CD4-positive, alpha-beta memory T cell (primary cell): ENCODE measurements at regions not wholly inside any gene's neighbourhood (a gene's known extent, or its start where the extent isn't known, plus 50 kb on each side); places are given as distances from the start of the nearest gene placed in this dataset.

ENCODE experiments used
- CTCF ChIA-PET: fragments of 350-600 bp; sonication (Branson Sonifier 250); formaldehyde crosslinking; loops from one replicate; lab custom pipeline; 2021; ENCODE audit warnings: inconsistent platforms; ENCODE audit not compliant: partially characterized antibody; lab: Charles Lee
- POLR2A ChIA-PET: fragments of 350-600 bp; sonication (Branson Sonifier 250); formaldehyde crosslinking; loops from one replicate; lab custom pipeline; 2021; ENCODE audit not compliant: partially characterized antibody; lab: Charles Lee
- DNase-seq, 5 donors: peaks; one replicate each; pipeline versions ENCODE4 v3.0.0 to v3.0.0-alpha.2; 2020 to 2022; ENCODE audit warnings: mixed read lengths in 1 of 5
- H3K27ac ChIP-seq: one replicate; pipeline ENCODE4 v1.7.0; 2013; ENCODE audit warnings: low read depth, low read length
- H3K27me3 ChIP-seq: 2 replicates; pipeline ENCODE4 v1.7.0; 2013; ENCODE audit warnings: mild to moderate bottlenecking, low read length, moderate library complexity; ENCODE audit not compliant: insufficient read depth
- H3K36me3 ChIP-seq: 2 replicates; pipeline ENCODE4 v1.7.0; 2013; ENCODE audit warnings: mild to moderate bottlenecking, low read length, moderate library complexity; ENCODE audit not compliant: insufficient read depth
- H3K4me1 ChIP-seq: 2 replicates; pipeline ENCODE4 v1.7.0; 2013; ENCODE audit warnings: mild to moderate bottlenecking, low read length, moderate library complexity; ENCODE audit not compliant: insufficient read depth
- H3K4me3 ChIP-seq, 2 donors: one replicate each; pipeline ENCODE4 v1.7.0; 2013; ENCODE audit warnings: low read length in 2 of 2, mild to moderate bottlenecking in 1 of 2
- H3K9me3 ChIP-seq, 2 donors: one replicate each; pipeline ENCODE4 v1.7.0; 2013; ENCODE audit warnings: low read length in 2 of 2, control low read depth in 1 of 2; ENCODE audit not compliant: control insufficient read depth in 1 of 2
- H3K27ac Mint-ChIP-seq, 7 donors: one replicate each; pipeline ENCODE4 v1.8.0; 2020 to 2021; ENCODE audit warnings: mixed read lengths in 7 of 7, mild to moderate bottlenecking in 6 of 7, inconsistent platforms in 3 of 7, moderate library complexity in 3 of 7
- H3K27me3 Mint-ChIP-seq, 2 donors: one replicate each; pipeline ENCODE4 v1.8.0; 2020 to 2021; ENCODE audit warnings: mixed read lengths in 2 of 2
- H3K36me3 Mint-ChIP-seq, 2 donors: one replicate each; pipeline ENCODE4 v1.8.0; 2020 to 2021; ENCODE audit warnings: mixed read lengths in 2 of 2, inconsistent platforms in 1 of 2, mild to moderate bottlenecking in 1 of 2
- H3K4me1 Mint-ChIP-seq, 4 donors: one replicate each; pipeline ENCODE4 v1.8.0; 2020 to 2021; ENCODE audit warnings: mixed read lengths in 4 of 4, mild to moderate bottlenecking in 1 of 4
- H3K4me3 Mint-ChIP-seq, 8 donors: one replicate each; pipeline ENCODE4 v1.8.0; 2020 to 2021; ENCODE audit warnings: mixed read lengths in 8 of 8, mild to moderate bottlenecking in 7 of 8, moderate library complexity in 6 of 8, inconsistent platforms in 3 of 8
- H3K9me3 Mint-ChIP-seq, 8 donors: one replicate each; pipeline ENCODE4 v1.8.0; 2020 to 2021; ENCODE audit warnings: mixed read lengths in 8 of 8, mild to moderate bottlenecking in 5 of 8, inconsistent platforms in 3 of 8, moderate library complexity in 1 of 8
- intact Hi-C: fragments of 100-400 bp; cut with micrococcal nuclease; formaldehyde crosslinking; loops from one replicate; pipeline ENCODE4 v1.15.1; 2023

GRCh38 chr3:187955587-187955952, 198.4 kb upstream of the LPP start:
- ChIA-PET POLR2A (interaction anchor here (1.7 kb wide), 1 partner anchor 46 kb away, joined by 3 read pairs; no protein-coding TSS in a partner anchor), CTCF (interaction anchor here (1.3 kb wide), 1 partner anchor 215 kb away, joined by 3 read pairs; no protein-coding TSS in a partner anchor)
- Mint-ChIP-seq H3K27me3 (no peaks in the 10 kb centered on the region), H3K27ac (peak overlapping the region in 2 of 7 donors; percentile 6 to 21), H3K4me1 (peaks cover 23 to 59% (median 33%) of the 10 kb centered on the region in 4 donors), H3K9me3 (no peaks in the 10 kb centered on the region), H3K36me3 (no peaks in the 10 kb centered on the region), H3K4me3 (no peak overlapping the region)
- DNase-seq: no peak
- H3K27ac ChIP-seq: no peak overlapping the region
- H3K4me1 ChIP-seq: peaks cover 35% of the 10 kb centered on the region
- H3K27me3 ChIP-seq: no peaks in the 10 kb centered on the region
- intact Hi-C loops: loop anchor here (5.0 kb wide), 1 partner anchor 208 kb away; the partner anchor contains the start of gene BCL6
- no peaks in the 10 kb centered on the region for H3K36me3 ChIP-seq
- no peaks in the 10 kb centered on the region for H3K9me3 ChIP-seq
- H3K4me3 ChIP-seq: no peak overlapping the region

- Histone ChIP-seq H3K27ac (no peak overlapping the region), H3K36me3 (no peaks in the 10 kb centered on the region), H3K9me3 (no peaks in the 10 kb centered on the region), H3K4me3 (no peak overlapping the region), H3K27me3 (no peaks in the 10 kb centered on the region), H3K4me1 (peaks cover 35% of the 10 kb centered on the region)
- H3K27me3 Mint-ChIP-seq: no peaks in the 10 kb centered on the region
- no peaks in the 10 kb centered on the region for H3K9me3 Mint-ChIP-seq
- CTCF ChIA-PET: no interaction called here
- no peaks in the 10 kb centered on the region for H3K36me3 Mint-ChIP-seq
- peak overlapping the region in 1 of 8 donors; percentile 17 for H3K4me3 Mint-ChIP-seq
- intact Hi-C loops: loop anchor here (5.0 kb wide), 1 partner anchor 210 kb away; the partner anchor contains the start of gene BCL6
- H3K27ac Mint-ChIP-seq: peak overlapping the region in 1 of 7 donors; percentile 28
- no peak for DNase-seq
- POLR2A ChIA-PET: interaction anchor here (0.5 to 1.7 kb wide), 2 partner anchors 38 to 44 kb away, joined by 3 read pairs; no protein-coding TSS in a partner anchor
- H3K4me1 Mint-ChIP-seq: peaks cover 20 to 51% (median 25%) of the 10 kb centered on the region in 4 donors
Observed at GRCh38 chr3:187957165-187957581, 196.8 kb upstream of the LPP start.

GRCh38 chr3:187957582-187957981, 196.4 kb upstream of the LPP start:
- Mint-ChIP-seq H3K4me3 (no peak overlapping the region), H3K27ac (peak overlapping the region in 1 of 7 donors; percentile 28), H3K4me1 (peaks cover 20 to 51% (median 25%) of the 10 kb centered on the region in 4 donors), H3K36me3 (no peaks in the 10 kb centered on the region), H3K27me3 (no peaks in the 10 kb centered on the region), H3K9me3 (no peaks in the 10 kb centered on the region)
- intact Hi-C loops: loop anchor here (5.0 kb wide), 1 partner anchor 210 kb away; the partner anchor contains the start of gene BCL6
- ChIA-PET CTCF (no interaction called here), POLR2A (interaction anchor here (0.5 kb wide), 1 partner anchor 39 kb away, joined by 3 read pairs; no protein-coding TSS in a partner anchor)
- H3K27ac ChIP-seq: no peak overlapping the region
- peaks cover 39% of the 10 kb centered on the region for H3K4me1 ChIP-seq
- H3K4me3 ChIP-seq: no peak overlapping the region
- H3K36me3 ChIP-seq: no peaks in the 10 kb centered on the region
- H3K27me3 ChIP-seq: no peaks in the 10 kb centered on the region
- no peaks in the 10 kb centered on the region for H3K9me3 ChIP-seq
- DNase-seq: no peak

- Mint-ChIP-seq H3K36me3 (no peaks in the 10 kb centered on the region), H3K9me3 (no peaks in the 10 kb centered on the region), H3K4me3 (peak overlapping the region; percentile 34 to 85 (median 68)), H3K4me1 (peaks cover 21 to 44% (median 24%) of the 10 kb centered on the region in 4 donors), H3K27me3 (no peaks in the 10 kb centered on the region), H3K27ac (peak overlapping the region; percentile 52 to 84 (median 58))
- Histone ChIP-seq H3K27me3 (no peaks in the 10 kb centered on the region), H3K9me3 (no peaks in the 10 kb centered on the region), H3K27ac (no peak overlapping the region), H3K36me3 (no peaks in the 10 kb centered on the region), H3K4me3 (no peak overlapping the region), H3K4me1 (peaks cover 48% of the 10 kb centered on the region)
- ChIA-PET CTCF (interaction anchor here (1.1 to 4.6 kb wide), 4 partner anchors 10 to 219 kb away, joined by 3 to 33 read pairs (median 6); no protein-coding TSS in a partner anchor), POLR2A (interaction anchor here (1.2 to 1.5 kb wide), 3 partner anchors 14 to 38 kb away, joined by 3 to 6 read pairs (median 4); no protein-coding TSS in a partner anchor)
- intact Hi-C loops: loop anchor here (5.0 kb wide), 1 partner anchor 211 kb away; the partner anchor contains the start of gene BCL6
- DNase-seq: peak; percentile 49 to 63 (median 57)
Observed at GRCh38 chr3:187958432-187959003, 195.4 kb upstream of the LPP start.

GRCh38 chr3:187960820-187961219, 193.1 kb upstream of the LPP start:
- Mint-ChIP-seq H3K4me1 (peaks cover 19 to 31% (median 25%) of the 10 kb centered on the region in 4 donors), H3K4me3 (no peak overlapping the region), H3K36me3 (no peaks in the 10 kb centered on the region), H3K27ac (peak overlapping the region in 1 of 7 donors; percentile 9), H3K9me3 (no peaks in the 10 kb centered on the region), H3K27me3 (peaks cover 0 to 1% of the 10 kb centered on the region in 2 donors)
- intact Hi-C loops: no loop called here
- no peak overlapping the region for H3K27ac ChIP-seq
- H3K4me1 ChIP-seq: peaks cover 50% of the 10 kb centered on the region
- H3K27me3 ChIP-seq: no peaks in the 10 kb centered on the region
- no peaks in the 10 kb centered on the region for H3K36me3 ChIP-seq
- H3K4me3 ChIP-seq: no peak overlapping the region
- no peaks in the 10 kb centered on the region for H3K9me3 ChIP-seq
- no peak for DNase-seq
- ChIA-PET POLR2A (interaction anchor here (1.1 to 1.8 kb wide), 2 partner anchors 15 to 1181 kb away, joined by 3 to 7 read pairs; no protein-coding TSS in a partner anchor), CTCF (interaction anchor here (1.3 to 4.6 kb wide), 4 partner anchors 13 to 222 kb away, joined by 3 to 33 read pairs (median 3); no protein-coding TSS in a partner anchor)

GRCh38 chr3:187961366-187961765, 192.6 kb upstream of the LPP start:
- H3K27ac Mint-ChIP-seq: no peak overlapping the region
- intact Hi-C loops: no loop called here
- H3K27me3 Mint-ChIP-seq: peaks cover 0 to 1% of the 10 kb centered on the region in 2 donors
- Histone ChIP-seq H3K4me1 (peaks cover 50% of the 10 kb centered on the region), H3K27me3 (no peaks in the 10 kb centered on the region), H3K9me3 (no peaks in the 10 kb centered on the region), H3K36me3 (no peaks in the 10 kb centered on the region), H3K27ac (no peak overlapping the region), H3K4me3 (no peak overlapping the region)
- H3K9me3 Mint-ChIP-seq: no peaks in the 10 kb centered on the region
- POLR2A ChIA-PET: interaction anchor here (1.0 to 1.8 kb wide), 3 partner anchors 14 to 1181 kb away, joined by 3 to 7 read pairs (median 3); no protein-coding TSS in a partner anchor
- peaks cover 19 to 30% (median 25%) of the 10 kb centered on the region in 4 donors for H3K4me1 Mint-ChIP-seq
- no peak overlapping the region for H3K4me3 Mint-ChIP-seq
- CTCF ChIA-PET: interaction anchor here (1.0 to 4.6 kb wide), 5 partner anchors 13 to 223 kb away, joined by 3 to 33 read pairs (median 3); no protein-coding TSS in a partner anchor
- no peaks in the 10 kb centered on the region for H3K36me3 Mint-ChIP-seq
- no peak for DNase-seq
